H1 (cell line): ENCODE measurements at regions not wholly inside any gene's neighbourhood (a gene's known extent, or its start where the extent isn't known, plus 50 kb on each side); places are given as distances from the start of the nearest gene placed in this dataset.

Experiments
- ASH2L ChIP-seq: fragments of 200-600, 300-600 bp; sonication (generic); IDR thresholded peaks from one replicate; pipeline ENCODE4 v1.7.1; 2017; ENCODE audit warnings: low read length
- BCL11A ChIP-seq, 2 experiments: IDR thresholded peaks; one replicate each; pipeline ENCODE4 v1.6.1; 2011; ENCODE audit warnings: low read depth in 2 of 2, low read length in 2 of 2, mild to moderate bottlenecking in 2 of 2
- CHD7 ChIP-seq: fragments of 300-600 bp; sonication (generic); IDR thresholded peaks from 2 replicates; pipeline ENCODE4 v1.7.1; 2012; ENCODE audit warnings: low read length, moderate library complexity, mild to moderate bottlenecking, inconsistent platforms; ENCODE audit not compliant: insufficient replicate concordance
- CTCF ChIP-seq, 3 experiments: IDR thresholded peaks; 1 replicate in 2 of 3; 2 replicates in 1 of 3; pipeline versions ENCODE4 v1.5.1 to v1.6.1; 2011; ENCODE audit warnings: low read length in 3 of 3, mild to moderate bottlenecking in 3 of 3, inconsistent platforms in 2 of 3, low read depth in 1 of 3, moderate library complexity in 1 of 3; ENCODE audit not compliant: insufficient read depth in 1 of 3; ENCODE audit errors: control extremely low read depth in 1 of 3
- GABPA ChIP-seq: IDR thresholded peaks from 2 replicates; pipeline ENCODE4 v1.6.1; 2011; ENCODE audit warnings: mild to moderate bottlenecking, low read length, moderate library complexity, borderline replicate concordance; ENCODE audit not compliant: insufficient read depth
- KDM1A ChIP-seq: fragments of 200-600, 300-600 bp; sonication (generic); IDR thresholded peaks from 2 replicates; pipeline ENCODE4 v1.7.1; 2016; ENCODE audit warnings: mild to moderate bottlenecking, low read length, borderline replicate concordance
- NRF1 ChIP-seq: IDR thresholded peaks from 2 replicates; pipeline ENCODE4 v1.6.1; 2011; ENCODE audit warnings: mild to moderate bottlenecking, low read depth, low read length, improper control_type of control experiment
- POLR2AphosphoS5 ChIP-seq: IDR thresholded peaks from 2 replicates; pipeline ENCODE4 v1.6.1; 2011; ENCODE audit warnings: low read depth, low read length
- SRF ChIP-seq: IDR thresholded peaks from 2 replicates; pipeline ENCODE4 v1.6.1; 2011; ENCODE audit warnings: mild to moderate bottlenecking, low read depth, low read length, moderate library complexity
- TEAD4 ChIP-seq: IDR thresholded peaks from 2 replicates; pipeline ENCODE4 v1.6.1; 2012; ENCODE audit warnings: low read depth, low read length, inconsistent platforms, mixed read lengths

DNA sequence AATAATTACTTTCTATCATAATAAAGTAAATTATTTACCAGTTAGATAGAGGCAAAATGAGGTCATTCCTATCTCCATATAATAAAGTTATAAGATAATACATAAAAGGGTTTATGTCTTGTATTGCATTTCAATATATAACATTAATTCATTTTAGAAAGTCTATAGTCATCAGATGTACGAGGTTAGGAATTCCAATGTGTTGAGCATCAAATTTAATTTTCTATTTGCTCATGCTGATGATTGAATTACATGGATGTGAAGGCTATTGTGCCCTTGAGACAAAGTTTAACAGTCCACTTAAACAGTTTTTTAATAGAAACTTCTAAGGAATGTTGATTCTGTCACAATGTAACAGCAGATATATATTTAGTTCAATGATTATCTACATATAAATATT lies 678.3 kb upstream of the LRRN3 start (continued):
- TF ChIP-seq CHD7 = no peak
- TF ChIP-seq NRF1 = no peak
- TF ChIP-seq BCL11A (IDR thresholded peaks at IDR 0.05; ENCODE audit: low read depth in 2 of 2, low read length in 2 of 2) = no peak
- TF ChIP-seq SRF = no peak
- TF ChIP-seq ASH2L = no peak
- no peak for TF ChIP-seq POLR2AphosphoS5
- no peak for TF ChIP-seq CTCF (IDR thresholded peaks at IDR 0.05; ENCODE audit: control extremely low read depth in 1 of 3, insufficient read depth in 1 of 3, low read depth in 1 of 3, low read length in 3 of 3)
- no peak for TF ChIP-seq KDM1A
- no peak for TF ChIP-seq GABPA
- TF ChIP-seq TEAD4 = no peak
